ENCODE measurements at regions not wholly inside any gene's neighbourhood (a gene's known extent, or its start where the extent isn't known, plus 50 kb on each side); places are given as distances from the start of the nearest gene placed in this dataset.

- no peak for TF ChIP-seq CTCF (IDR thresholded peaks at IDR 0.05)
- TF ChIP-seq REST (IDR thresholded peaks at IDR 0.05; ENCODE audit: insufficient read depth in 1 of 2, low read depth in 2 of 2, low read length in 1 of 2): no peak
- no peak for TF ChIP-seq POLR2AphosphoS5 (IDR thresholded peaks at IDR 0.05; ENCODE audit: low read depth, low read length)
Observed at GRCh38 chr20:6921717-6922386, 154.4 kb downstream of the BMP2 start.

Data from Panc1 (cell line).